RWPE2 (cell line): ENCODE measurements at regions not wholly inside any gene's neighbourhood (a gene's known extent, or its start where the extent isn't known, plus 50 kb on each side); places are given as distances from the start of the nearest gene placed in this dataset.
A peak's percentile ranks its signal among the peaks of the same experiment; 100 is the strongest.

ENCODE experiments used
- ATAC-seq: fragments of 200-7000 bp; cut with Tn5 transposase; 3 replicates; pipeline ENCODE4 v1.9.1; 2021; ENCODE audit warnings: low read depth
- DNase-seq: peaks from one replicate; pipeline ENCODE4 v3.0.0-alpha.2; 2020; ENCODE audit warnings: low spot score
- H3K27ac ChIP-seq: fragments of 450-650 bp; 2 replicates; pipeline ENCODE4 v1.5.1; 2017; ENCODE audit warnings: mild to moderate bottlenecking; ENCODE audit not compliant: poor library complexity, severe bottlenecking
- H3K27me3 ChIP-seq: fragments of 250-450 bp; sonication (Bioruptor Pico); 2 replicates; pipeline ENCODE4 v1.5.1; 2021; ENCODE audit warnings: mild to moderate bottlenecking, moderate library complexity; ENCODE audit not compliant: insufficient read depth, poor library complexity, severe bottlenecking
- H3K36me3 ChIP-seq: fragments of 250-450 bp; sonication (Bioruptor Pico); 2 replicates; pipeline ENCODE4 v1.5.1; 2020; ENCODE audit warnings: low read depth, mild to moderate bottlenecking, moderate library complexity
- H3K4me1 ChIP-seq: fragments of 250-450 bp; sonication (Bioruptor Pico); 2 replicates; pipeline ENCODE4 v1.5.1; 2021; ENCODE audit warnings: mild to moderate bottlenecking, moderate library complexity; ENCODE audit not compliant: insufficient read depth, poor library complexity, severe bottlenecking
- H3K4me3 ChIP-seq: fragments of 250-450 bp; sonication (Bioruptor Pico); 2 replicates; pipeline ENCODE4 v1.5.1; 2021; ENCODE audit warnings: mild to moderate bottlenecking, moderate library complexity; ENCODE audit not compliant: severe bottlenecking
- H3K9me3 ChIP-seq: fragments of 250-450 bp; sonication (Bioruptor Pico); 2 replicates; pipeline ENCODE4 v1.5.1; 2021; ENCODE audit warnings: mild to moderate bottlenecking, moderate library complexity; ENCODE audit not compliant: severe bottlenecking
- TF ChIP-seq, protein P1 (sequence below): fragments of 450-650 bp; IDR thresholded peaks from one replicate; pipeline ENCODE4 v1.5.1; 2017; ENCODE audit warnings: mild to moderate bottlenecking, moderate library complexity; ENCODE audit not compliant: poor library complexity, severe bottlenecking

DNA sequence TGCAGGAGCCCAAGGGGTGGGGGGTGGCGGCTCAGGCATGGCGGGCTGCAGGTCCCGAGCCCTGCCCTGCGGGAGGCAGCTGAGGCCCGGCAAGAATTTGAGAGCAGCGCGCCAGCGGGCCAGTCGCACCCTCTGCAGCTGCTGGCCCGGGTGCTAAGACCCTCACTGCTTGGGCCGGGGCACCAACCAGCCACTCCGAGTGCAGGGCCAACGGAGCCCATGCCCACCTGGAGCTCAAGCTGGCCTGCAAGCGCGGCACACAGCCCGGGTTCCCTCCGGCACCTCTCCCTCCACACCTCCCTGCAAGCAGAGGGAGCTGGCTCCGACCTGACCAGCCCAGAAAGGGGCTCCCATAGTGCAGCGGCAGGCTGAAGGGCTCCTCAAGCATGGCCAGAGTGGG, 758.2 kb upstream of the INTU start:
- Histone ChIP-seq H3K9me3 (no peaks in the 10 kb centered on the region), H3K4me1 (peaks cover 11% of the 10 kb centered on the region), H3K27ac (no peak overlapping the region), H3K4me3 (no peak overlapping the region), H3K27me3 (no peaks in the 10 kb centered on the region), H3K36me3 (no peaks in the 10 kb centered on the region)
- DNase-seq (no peak), ATAC-seq (no peak)
- TF ChIP-seq, protein P1, sequence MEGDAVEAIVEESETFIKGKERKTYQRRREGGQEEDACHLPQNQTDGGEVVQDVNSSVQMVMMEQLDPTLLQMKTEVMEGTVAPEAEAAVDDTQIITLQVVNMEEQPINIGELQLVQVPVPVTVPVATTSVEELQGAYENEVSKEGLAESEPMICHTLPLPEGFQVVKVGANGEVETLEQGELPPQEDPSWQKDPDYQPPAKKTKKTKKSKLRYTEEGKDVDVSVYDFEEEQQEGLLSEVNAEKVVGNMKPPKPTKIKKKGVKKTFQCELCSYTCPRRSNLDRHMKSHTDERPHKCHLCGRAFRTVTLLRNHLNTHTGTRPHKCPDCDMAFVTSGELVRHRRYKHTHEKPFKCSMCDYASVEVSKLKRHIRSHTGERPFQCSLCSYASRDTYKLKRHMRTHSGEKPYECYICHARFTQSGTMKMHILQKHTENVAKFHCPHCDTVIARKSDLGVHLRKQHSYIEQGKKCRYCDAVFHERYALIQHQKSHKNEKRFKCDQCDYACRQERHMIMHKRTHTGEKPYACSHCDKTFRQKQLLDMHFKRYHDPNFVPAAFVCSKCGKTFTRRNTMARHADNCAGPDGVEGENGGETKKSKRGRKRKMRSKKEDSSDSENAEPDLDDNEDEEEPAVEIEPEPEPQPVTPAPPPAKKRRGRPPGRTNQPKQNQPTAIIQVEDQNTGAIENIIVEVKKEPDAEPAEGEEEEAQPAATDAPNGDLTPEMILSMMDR = no peak

DNA sequence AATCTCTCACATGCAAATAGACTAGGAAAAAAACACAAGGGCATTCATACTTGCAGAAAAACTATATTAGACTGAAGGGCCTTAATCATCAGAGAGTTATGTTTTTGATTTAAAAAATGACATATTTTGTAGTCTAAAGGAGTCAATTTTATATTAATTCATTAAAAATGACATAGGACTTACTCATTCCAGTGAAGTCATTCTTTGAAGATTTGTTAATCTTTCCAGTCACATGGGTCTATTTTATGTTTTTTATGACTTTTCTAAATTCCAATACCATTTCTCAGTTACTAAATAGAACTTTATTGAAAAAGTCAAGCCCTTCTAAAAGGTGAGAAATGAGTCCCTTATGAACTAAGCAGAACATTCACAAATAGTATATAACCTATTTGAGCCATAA, 743.8 kb upstream of the INTU start:
- no peaks in the 10 kb centered on the region for H3K9me3 ChIP-seq
- DNase-seq (no peak), ATAC-seq (peak; percentile 57)
- TF ChIP-seq, protein P1 = no peak
- H3K4me3 ChIP-seq = no peak overlapping the region
- H3K36me3 ChIP-seq = no peaks in the 10 kb centered on the region
- no peaks in the 10 kb centered on the region for H3K27me3 ChIP-seq
- H3K27ac ChIP-seq = peak overlapping the region; percentile 13
- peaks cover 10% of the 10 kb centered on the region for H3K4me1 ChIP-seq

DNA sequence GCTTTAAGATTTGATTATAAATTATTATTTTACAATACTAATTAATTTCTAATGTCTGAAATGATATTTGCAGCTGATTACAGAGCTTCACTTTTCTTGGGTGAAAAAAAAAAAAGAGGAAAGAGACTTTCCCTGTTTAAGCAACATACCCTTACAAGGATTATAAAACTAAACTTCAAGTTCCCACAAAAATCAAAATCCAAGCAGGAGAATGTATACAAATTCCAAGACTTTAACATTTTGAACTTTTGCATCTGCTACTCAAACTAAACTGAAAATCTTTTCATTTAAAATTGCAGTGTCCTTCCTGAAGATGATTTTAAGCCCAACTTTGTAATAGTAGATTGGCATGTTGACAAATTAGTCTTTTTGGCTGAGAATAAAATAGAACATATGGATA, 742.4 kb upstream of the INTU start:
- Histone ChIP-seq H3K27ac (no peak overlapping the region), H3K36me3 (no peaks in the 10 kb centered on the region), H3K4me3 (no peak overlapping the region), H3K9me3 (no peaks in the 10 kb centered on the region), H3K27me3 (no peaks in the 10 kb centered on the region), H3K4me1 (peaks cover 10% of the 10 kb centered on the region)
- ATAC-seq (no peak), DNase-seq (no peak)
- TF ChIP-seq, protein P1 = no peak

DNA sequence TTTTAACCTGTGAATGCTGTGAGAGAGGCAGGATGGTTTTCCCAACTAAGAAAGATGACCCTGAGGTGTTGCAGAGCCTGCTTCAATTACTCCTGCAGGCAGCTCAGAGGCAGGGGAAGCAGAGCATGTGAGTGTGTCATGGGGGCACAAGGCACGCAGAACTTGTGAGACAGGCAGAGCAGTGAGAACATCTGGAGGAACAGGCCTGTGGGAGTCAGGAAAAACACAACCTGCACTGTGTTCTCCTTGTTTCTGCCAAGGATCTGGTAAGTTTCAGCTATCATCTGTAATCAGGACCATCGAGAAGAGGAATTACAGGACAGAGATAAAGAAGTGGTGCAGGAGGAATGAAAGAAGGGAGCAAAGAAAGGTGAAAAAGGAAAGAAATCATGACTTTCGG, 741.8 kb upstream of the INTU start:
- DNase-seq = no peak
- no peaks in the 10 kb centered on the region for H3K36me3 ChIP-seq
- TF ChIP-seq, protein P1 = no peak
- no peak overlapping the region for H3K27ac ChIP-seq
- no peaks in the 10 kb centered on the region for H3K9me3 ChIP-seq
- no peaks in the 10 kb centered on the region for H3K27me3 ChIP-seq
- H3K4me3 ChIP-seq = no peak overlapping the region
- ATAC-seq = no peak
- peaks cover 10% of the 10 kb centered on the region for H3K4me1 ChIP-seq

DNA sequence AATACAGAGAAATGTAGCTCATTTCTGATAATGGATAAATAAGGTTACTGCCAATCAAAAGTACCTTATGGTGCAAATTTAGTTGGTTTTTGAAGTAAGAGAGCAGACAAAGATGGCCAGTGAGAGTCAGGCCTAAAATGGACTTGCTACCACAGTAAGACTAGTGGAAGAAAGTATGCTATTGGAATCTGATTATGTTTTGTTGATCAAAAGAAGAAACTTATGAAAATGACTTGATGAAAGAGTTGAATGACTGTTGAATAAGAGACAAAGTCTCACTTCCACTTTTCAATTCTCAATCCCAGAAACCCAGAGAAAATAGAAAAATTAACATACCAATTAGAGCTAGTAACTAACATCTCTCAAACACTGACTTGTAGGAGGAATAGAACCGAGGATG, 737.8 kb upstream of the INTU start:
- Histone ChIP-seq H3K4me3 (no peak overlapping the region), H3K9me3 (no peaks in the 10 kb centered on the region), H3K4me1 (peaks cover 8% of the 10 kb centered on the region), H3K27me3 (no peaks in the 10 kb centered on the region), H3K27ac (no peak overlapping the region), H3K36me3 (no peaks in the 10 kb centered on the region)
- ATAC-seq (no peak), DNase-seq (no peak)
- TF ChIP-seq, protein P1 = no peak
